GM21619 (cell line): ENCODE measurements at regions not wholly inside any gene's neighbourhood (a gene's known extent, or its start where the extent isn't known, plus 50 kb on each side); places are given as distances from the start of the nearest gene placed in this dataset.
A peak's percentile ranks its signal among the peaks of the same experiment; 100 is the strongest.
"Not testable (repeated sequence)": the region's sequence is repeated elsewhere in the genome, so short reads cannot be mapped to it uniquely, and the experiment has no call there.

Experiments used
- ATAC-seq: cut with Tn5 transposase; IDR thresholded peaks from one replicate; pipeline ENCODE4 v1.9.1; 2021; ENCODE audit not compliant: unreplicated experiment

GRCh38 chr3:181354140-181354539 lies 357.6 kb upstream of the SOX2 start:
- no peak for ATAC-seq

GRCh38 chr3:181344331-181344730 lies 354.8 kb upstream of the DNAJC19 start:
- ATAC-seq = no peak

- ATAC-seq = no peak
These were observed 347.1 kb upstream of the DNAJC19 start for GRCh38 chr3:181336597-181336996.

- ATAC-seq = no peak
These were observed 343.9 kb upstream of the DNAJC19 start for GRCh38 chr3:181333394-181333793.

GRCh38 chr3:181330821-181331563 lies 341.5 kb upstream of the DNAJC19 start:
- ATAC-seq = no peak

GRCh38 chr3:181330257-181330656 lies 340.7 kb upstream of the DNAJC19 start:
- no peak for ATAC-seq

GRCh38 chr3:181329024-181329423 lies 339.5 kb upstream of the DNAJC19 start:
- ATAC-seq = no peak

GRCh38 chr3:181328346-181328745 lies 338.8 kb upstream of the DNAJC19 start:
- ATAC-seq = no peak

GRCh38 chr3:181327349-181327748 lies 337.8 kb upstream of the DNAJC19 start:
- ATAC-seq = no peak

GRCh38 chr3:181326637-181327223 lies 337.2 kb upstream of the DNAJC19 start:
- ATAC-seq = no peak

- not testable (repeated sequence) for ATAC-seq
These were observed 335.0 kb upstream of the DNAJC19 start for GRCh38 chr3:181324516-181324915.

- ATAC-seq = no peak
These were observed 328.8 kb upstream of the DNAJC19 start for GRCh38 chr3:181318321-181318720.

GRCh38 chr3:181317508-181317907 lies 328.0 kb upstream of the DNAJC19 start:
- no peak for ATAC-seq

GRCh38 chr3:181316482-181316881 lies 326.9 kb upstream of the DNAJC19 start:
- ATAC-seq = no peak

- ATAC-seq = no peak
These were observed 323.8 kb upstream of the DNAJC19 start for GRCh38 chr3:181313335-181313734.

- no peak for ATAC-seq
These were observed 321.6 kb upstream of the DNAJC19 start for GRCh38 chr3:181311186-181311585.

- ATAC-seq = no peak
These were observed 313.4 kb upstream of the DNAJC19 start for GRCh38 chr3:181302960-181303359.

- no peak for ATAC-seq
These were observed 310.5 kb upstream of the DNAJC19 start for GRCh38 chr3:181300033-181300432.

GRCh38 chr3:181298421-181298820 lies 308.9 kb upstream of the DNAJC19 start:
- ATAC-seq = no peak

GRCh38 chr3:181292984-181293383 lies 303.4 kb upstream of the DNAJC19 start:
- peak; percentile 89 for ATAC-seq

GRCh38 chr3:181290941-181291340 lies 301.4 kb upstream of the DNAJC19 start:
- ATAC-seq = no peak

- no peak for ATAC-seq
These were observed 299.8 kb upstream of the DNAJC19 start for GRCh38 chr3:181289306-181289705.

- no peak for ATAC-seq
These were observed 298.6 kb upstream of the DNAJC19 start for GRCh38 chr3:181288145-181288544.
